WERI-Rb-1 (cell line): ENCODE measurements at regions not wholly inside any gene's neighbourhood (a gene's known extent, or its start where the extent isn't known, plus 50 kb on each side); places are given as distances from the start of the nearest gene placed in this dataset.

ENCODE experiments used
- DNase-seq: peaks from one replicate; pipeline ENCODE4 v3.0.0-alpha.2; 2020
- H3K27ac ChIP-seq: fragments of 250-450 bp; sonication (Bioruptor Pico); 2 replicates; pipeline ENCODE4 v1.5.1; 2020; ENCODE audit warnings: mild to moderate bottlenecking, moderate library complexity
- H3K27me3 ChIP-seq: fragments of 250-450 bp; sonication (Bioruptor Pico); 2 replicates; pipeline ENCODE4 v1.5.1; 2021; ENCODE audit warnings: mild to moderate bottlenecking, low read depth, moderate library complexity; ENCODE audit not compliant: insufficient read depth, severe bottlenecking
- H3K36me3 ChIP-seq: fragments of 250-450 bp; sonication (Bioruptor Pico); 2 replicates; pipeline ENCODE4 v1.5.1; 2020; ENCODE audit warnings: mild to moderate bottlenecking, moderate library complexity
- H3K4me3 ChIP-seq: 2 replicates; pipeline ENCODE4 v1.5.1; 2011; ENCODE audit warnings: low read depth, mild to moderate bottlenecking, control low read depth, low read length
- H3K9me3 ChIP-seq: fragments of 250-450 bp; sonication (Bioruptor Pico); 2 replicates; pipeline ENCODE4 v1.5.1; 2021; ENCODE audit warnings: mild to moderate bottlenecking, moderate library complexity; ENCODE audit not compliant: severe bottlenecking
- CTCF ChIP-seq: IDR thresholded peaks from 2 replicates; pipeline ENCODE4 v1.5.1; 2011; ENCODE audit warnings: low read depth, mild to moderate bottlenecking, control low read depth, inconsistent platforms, low read length

GRCh38 chr14:84975241-84975902, 554.6 kb upstream of the FLRT2 start:
- H3K27ac ChIP-seq = no peak overlapping the region
- no peaks in the 10 kb centered on the region for H3K27me3 ChIP-seq
- DNase-seq = no peak
- TF ChIP-seq CTCF = no peak
- no peaks in the 10 kb centered on the region for H3K36me3 ChIP-seq
- H3K4me3 ChIP-seq = no peak overlapping the region
- no peaks in the 10 kb centered on the region for H3K9me3 ChIP-seq

- no peaks in the 10 kb centered on the region for H3K9me3 ChIP-seq
- no peak for DNase-seq
- no peaks in the 10 kb centered on the region for H3K27me3 ChIP-seq
- no peak for TF ChIP-seq CTCF
- no peaks in the 10 kb centered on the region for H3K36me3 ChIP-seq
- no peak overlapping the region for H3K4me3 ChIP-seq
- H3K27ac ChIP-seq = no peak overlapping the region
Observed at GRCh38 chr14:84976805-84977204, 553.1 kb upstream of the FLRT2 start.

DNA sequence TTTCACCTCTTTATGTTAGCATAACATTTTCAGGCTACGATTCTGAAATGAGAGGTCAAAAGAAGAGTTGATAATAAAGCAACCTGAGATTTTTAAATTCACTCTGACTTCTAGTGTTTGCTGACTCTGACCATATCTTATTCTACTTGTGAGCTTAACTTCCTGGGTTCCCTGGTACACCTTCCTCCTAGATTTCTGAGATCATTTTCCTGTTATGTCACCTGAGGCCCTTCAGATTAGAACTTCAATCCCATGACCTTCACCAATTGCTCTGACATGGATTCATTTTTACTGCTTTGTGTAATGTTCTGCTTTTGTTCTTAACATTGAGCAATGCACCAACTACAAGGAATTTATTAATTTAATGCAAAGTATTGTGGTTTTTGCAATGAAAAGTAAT, 542.9 kb upstream of the FLRT2 start:
- Histone ChIP-seq H3K27ac (no peak overlapping the region), H3K27me3 (no peaks in the 10 kb centered on the region), H3K9me3 (no peaks in the 10 kb centered on the region), H3K36me3 (no peaks in the 10 kb centered on the region), H3K4me3 (no peak overlapping the region)
- DNase-seq = no peak
- no peak for TF ChIP-seq CTCF

- H3K27ac ChIP-seq = no peak overlapping the region
- DNase-seq = no peak
- H3K4me3 ChIP-seq = no peak overlapping the region
- no peak for TF ChIP-seq CTCF
- no peaks in the 10 kb centered on the region for H3K36me3 ChIP-seq
- no peaks in the 10 kb centered on the region for H3K9me3 ChIP-seq
- no peaks in the 10 kb centered on the region for H3K27me3 ChIP-seq
Observed at GRCh38 chr14:84988357-84988756, 541.6 kb upstream of the FLRT2 start.

GRCh38 chr14:84991021-84991420, 538.9 kb upstream of the FLRT2 start:
- Histone ChIP-seq H3K36me3 (no peaks in the 10 kb centered on the region), H3K27ac (no peak overlapping the region), H3K27me3 (no peaks in the 10 kb centered on the region), H3K9me3 (no peaks in the 10 kb centered on the region), H3K4me3 (no peak overlapping the region)
- TF ChIP-seq CTCF = no peak
- no peak for DNase-seq

DNA sequence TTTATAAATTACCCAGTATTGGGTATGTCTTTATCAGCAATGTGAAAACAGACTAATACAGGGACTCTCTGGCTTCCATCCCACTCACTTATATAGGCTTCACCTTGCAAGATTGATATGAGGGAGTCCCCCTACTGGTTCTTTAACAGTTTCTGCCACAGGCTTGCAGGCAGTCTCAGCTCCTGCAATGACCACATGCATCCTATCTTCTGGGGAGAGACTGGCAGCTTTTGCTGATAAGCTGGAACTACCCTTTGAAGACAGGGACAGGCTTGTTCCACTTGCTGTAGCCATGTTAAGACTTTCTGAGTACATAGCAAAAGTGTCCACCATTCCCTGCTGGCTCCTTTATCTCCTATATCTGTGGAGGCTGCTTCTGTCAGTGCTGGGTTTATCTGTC, 531.7 kb upstream of the FLRT2 start:
- H3K9me3 ChIP-seq = no peaks in the 10 kb centered on the region
- H3K4me3 ChIP-seq = no peak overlapping the region
- no peaks in the 10 kb centered on the region for H3K36me3 ChIP-seq
- DNase-seq = no peak
- no peaks in the 10 kb centered on the region for H3K27me3 ChIP-seq
- no peak for TF ChIP-seq CTCF
- no peak overlapping the region for H3K27ac ChIP-seq
